Upper lobe of left lung (tissue), 6 donors: ENCODE measurements at regions not wholly inside any gene's neighbourhood (a gene's known extent, or its start where the extent isn't known, plus 50 kb on each side); places are given as distances from the start of the nearest gene placed in this dataset.
"Not testable (repeated sequence)": the region's sequence is repeated elsewhere in the genome, so short reads cannot be mapped to it uniquely, and the experiment has no call there.

ENCODE experiments used
- ATAC-seq, 2 donors: fragments of 200-7000 bp; cut with Tn5 transposase; one replicate each; pipeline ENCODE4 v1.9.1; 2022; ENCODE audit warnings: mild to moderate bottlenecking in 2 of 2, moderate library complexity in 2 of 2; ENCODE audit not compliant: low FRiP score in 2 of 2
- DNase-seq, 2 donors: peaks; one replicate each; pipeline ENCODE4 v3.0.0-alpha.2; 2019 to 2020
- H3K27ac ChIP-seq, 4 donors: fragments of 200-600 bp; sonication (generic); one replicate each; pipeline ENCODE4 v1.5.1; 2016 to 2019
- H3K27me3 ChIP-seq, 4 donors: fragments of 200-600 bp; sonication (generic); one replicate each; pipeline ENCODE4 v1.5.1; 2017 to 2019
- H3K36me3 ChIP-seq, 4 donors: fragments of 200-600 bp; sonication (generic); one replicate each; pipeline ENCODE4 v1.5.1; 2016 to 2019
- H3K4me1 ChIP-seq, 4 donors: fragments of 200-600 bp; sonication (generic); one replicate each; pipeline ENCODE4 v1.5.1; 2018 to 2019
- H3K4me3 ChIP-seq, 4 donors: fragments of 200-600 bp; sonication (generic); one replicate each; pipeline ENCODE4 v1.5.1; 2017 to 2019; ENCODE audit warnings: mild to moderate bottlenecking in 2 of 4, moderate library complexity in 1 of 4
- H3K9me3 ChIP-seq, 4 donors: fragments of 200-600 bp; sonication (generic); one replicate each; pipeline ENCODE4 v1.5.1; 2018 to 2019
- EP300 ChIP-seq, 4 donors: sonication (generic); formaldehyde crosslinking; IDR thresholded peaks; one replicate each; pipeline ENCODE4 v1.5.1; 2017; ENCODE audit warnings: antibody characterized with exemption in 4 of 4, control low read depth in 2 of 4
- POLR2A ChIP-seq, 4 donors: fragments of 450-650 bp; IDR thresholded peaks; one replicate each; pipeline ENCODE4 v1.5.1; 2016 to 2017; ENCODE audit warnings: antibody characterized with exemption in 4 of 4, mild to moderate bottlenecking in 2 of 4
- POLR2AphosphoS5 ChIP-seq, 2 donors: sonication (generic); formaldehyde crosslinking; IDR thresholded peaks; one replicate each; pipeline ENCODE4 v1.5.1; 2017; ENCODE audit warnings: antibody characterized with exemption in 2 of 2
- WGBS, 2 donors: methylation state at CpG; one replicate each; pipeline ENCODE4 v1.1.5; 2017 to 2018; 5-methylcytosine and 5-hydroxymethylcytosine counted together
- TF ChIP-seq, protein P1 (sequence below), 6 experiments: fragments of 450-650 bp in 4 of 6; fragments of 200-600 bp in 2 of 6; sonication (generic) in 2 of 6; IDR thresholded peaks; one replicate each; pipeline ENCODE4 v1.5.1; 2016 to 2019; ENCODE audit warnings: antibody characterized with exemption in 6 of 6
- donor health status: DM: no; HTN: no; CAD: no; lungs with moderate emphysema.
- donor health status: DM: no; HTN: yes; CAD: no; lungs with severe emphysema.

DNA sequence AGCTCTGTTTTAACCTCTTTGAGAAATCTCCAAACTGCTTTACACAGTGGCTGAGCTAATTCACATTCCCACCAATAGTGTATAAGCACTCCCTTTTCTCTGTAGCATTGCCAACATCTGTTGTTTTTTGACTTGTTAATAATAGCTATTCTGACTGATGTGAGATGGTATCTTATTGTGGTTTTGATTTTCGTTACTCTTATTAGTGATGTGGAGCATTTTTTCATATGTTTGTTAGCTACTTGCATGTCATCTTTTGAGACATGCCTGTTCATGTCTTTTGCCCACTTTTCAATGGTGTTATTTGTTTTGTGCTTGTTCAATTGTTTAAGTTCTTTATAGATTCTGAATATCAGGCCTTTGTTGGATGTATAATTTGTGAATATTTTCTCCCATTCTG lies 225.2 kb upstream of the TRPC7 start:
- no peaks in the 10 kb centered on the region for H3K36me3 ChIP-seq
- 58 to 61% methylated on average over 1 of the region's 1 CpG for WGBS, 2 donors
- H3K4me3 ChIP-seq = no peak overlapping the region
- TF ChIP-seq, protein P1, sequence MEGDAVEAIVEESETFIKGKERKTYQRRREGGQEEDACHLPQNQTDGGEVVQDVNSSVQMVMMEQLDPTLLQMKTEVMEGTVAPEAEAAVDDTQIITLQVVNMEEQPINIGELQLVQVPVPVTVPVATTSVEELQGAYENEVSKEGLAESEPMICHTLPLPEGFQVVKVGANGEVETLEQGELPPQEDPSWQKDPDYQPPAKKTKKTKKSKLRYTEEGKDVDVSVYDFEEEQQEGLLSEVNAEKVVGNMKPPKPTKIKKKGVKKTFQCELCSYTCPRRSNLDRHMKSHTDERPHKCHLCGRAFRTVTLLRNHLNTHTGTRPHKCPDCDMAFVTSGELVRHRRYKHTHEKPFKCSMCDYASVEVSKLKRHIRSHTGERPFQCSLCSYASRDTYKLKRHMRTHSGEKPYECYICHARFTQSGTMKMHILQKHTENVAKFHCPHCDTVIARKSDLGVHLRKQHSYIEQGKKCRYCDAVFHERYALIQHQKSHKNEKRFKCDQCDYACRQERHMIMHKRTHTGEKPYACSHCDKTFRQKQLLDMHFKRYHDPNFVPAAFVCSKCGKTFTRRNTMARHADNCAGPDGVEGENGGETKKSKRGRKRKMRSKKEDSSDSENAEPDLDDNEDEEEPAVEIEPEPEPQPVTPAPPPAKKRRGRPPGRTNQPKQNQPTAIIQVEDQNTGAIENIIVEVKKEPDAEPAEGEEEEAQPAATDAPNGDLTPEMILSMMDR (IDR thresholded peaks at IDR 0.05) = no peak
- TF ChIP-seq POLR2A (IDR thresholded peaks at IDR 0.05) (no peak), EP300 (IDR thresholded peaks at IDR 0.05) (no peak), POLR2AphosphoS5 (IDR thresholded peaks at IDR 0.05) (no peak)
- no peak for DNase-seq
- no peak for ATAC-seq
- no peak overlapping the region for H3K27ac ChIP-seq
- H3K4me1 ChIP-seq = no peaks in the 10 kb centered on the region
- H3K9me3 ChIP-seq = no peaks in the 10 kb centered on the region
- H3K27me3 ChIP-seq = no peaks in the 10 kb centered on the region

DNA sequence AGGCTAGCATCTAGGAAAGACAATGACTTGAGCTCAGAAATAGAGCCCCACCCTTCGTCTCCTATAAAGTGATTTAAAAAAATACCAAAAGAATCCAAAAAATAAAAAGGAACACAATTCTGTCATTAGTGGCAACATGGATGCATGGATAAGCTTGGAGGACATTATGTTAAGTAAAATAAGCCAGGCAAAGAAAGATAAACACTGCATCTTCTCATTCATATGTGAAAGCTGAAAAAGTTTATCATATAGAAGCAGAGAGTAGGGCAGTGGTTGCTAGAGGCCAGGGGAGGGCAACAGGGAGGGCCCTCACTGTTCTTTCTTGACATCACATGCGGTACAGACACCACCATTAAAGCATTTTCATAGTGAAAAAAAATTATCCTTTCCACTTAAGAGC lies 220.9 kb upstream of the TRPC7 start:
- H3K4me1 ChIP-seq = no peaks in the 10 kb centered on the region
- TF ChIP-seq POLR2AphosphoS5 (IDR thresholded peaks at IDR 0.05) = no peak
- TF ChIP-seq, protein P1 (IDR thresholded peaks at IDR 0.05) = no peak
- no peak for TF ChIP-seq EP300 (IDR thresholded peaks at IDR 0.05)
- TF ChIP-seq POLR2A (IDR thresholded peaks at IDR 0.05) = no peak
- no peaks in the 10 kb centered on the region for H3K27me3 ChIP-seq
- H3K27ac ChIP-seq = no peak overlapping the region
- no peaks in the 10 kb centered on the region for H3K9me3 ChIP-seq
- no peak for DNase-seq
- 77 to 80% methylated on average over 2 of the region's 2 CpGs for whole genome bisulfite sequencing, 2 donors
- H3K4me3 ChIP-seq = no peak overlapping the region
- H3K36me3 ChIP-seq = no peaks in the 10 kb centered on the region
- ATAC-seq = no peak

DNA sequence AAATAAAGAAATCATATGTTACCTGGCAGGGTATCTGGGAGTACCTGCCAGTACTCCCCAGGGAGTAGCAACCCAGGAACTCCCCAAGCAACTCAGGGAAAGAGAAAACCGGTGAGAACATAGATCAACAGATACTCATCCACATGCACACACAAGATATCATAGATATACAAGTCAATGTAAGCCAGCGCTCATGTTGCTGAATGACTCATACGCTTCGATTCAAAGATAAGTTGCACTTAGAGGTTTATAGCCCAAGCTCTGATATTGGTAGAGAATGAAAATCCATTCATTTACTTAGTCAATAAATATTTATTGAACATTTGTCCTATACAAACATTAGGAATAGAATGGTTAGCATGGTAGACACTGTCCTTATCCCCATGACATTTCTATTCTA lies 219.1 kb upstream of the TRPC7 start:
- DNase-seq = no peak
- 87 to 88% methylated on average over 4 of the region's 4 CpGs for WGBS, 2 donors
- Histone ChIP-seq H3K36me3 (no peaks in the 10 kb centered on the region), H3K9me3 (no peaks in the 10 kb centered on the region), H3K4me3 (no peak overlapping the region), H3K27me3 (no peaks in the 10 kb centered on the region), H3K4me1 (no peaks in the 10 kb centered on the region), H3K27ac (no peak overlapping the region)
- TF ChIP-seq POLR2A (IDR thresholded peaks at IDR 0.05) (no peak), EP300 (IDR thresholded peaks at IDR 0.05) (no peak), POLR2AphosphoS5 (IDR thresholded peaks at IDR 0.05) (no peak)
- TF ChIP-seq, protein P1 (IDR thresholded peaks at IDR 0.05) = no peak
- no peak for ATAC-seq

DNA sequence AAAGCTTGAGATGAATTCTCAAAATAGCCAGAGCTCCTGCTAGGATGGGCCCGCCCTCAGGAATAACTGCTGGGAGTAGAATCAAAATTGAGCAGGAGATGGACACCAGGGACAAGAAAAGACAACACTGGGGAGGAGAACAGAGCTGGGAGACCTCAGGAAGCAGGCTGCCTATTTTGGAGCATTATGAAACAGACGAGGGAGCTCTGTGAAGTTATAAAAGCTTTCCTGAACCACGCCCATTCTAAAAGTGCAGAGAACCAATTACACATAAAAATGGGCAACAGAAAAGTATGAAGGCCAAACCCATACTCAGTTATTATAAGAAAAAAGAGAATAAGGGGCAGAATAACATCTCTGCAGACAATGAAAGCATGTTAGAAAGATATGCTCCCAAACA lies 213.9 kb upstream of the TRPC7 start:
- TF ChIP-seq EP300 (IDR thresholded peaks at IDR 0.05) = no peak
- TF ChIP-seq, protein P1 (IDR thresholded peaks at IDR 0.05) = no peak
- no peak for TF ChIP-seq POLR2A (IDR thresholded peaks at IDR 0.05)
- Histone ChIP-seq H3K4me3 (no peak overlapping the region), H3K27ac (no peak overlapping the region), H3K9me3 (no peaks in the 10 kb centered on the region), H3K27me3 (no peaks in the 10 kb centered on the region), H3K36me3 (no peaks in the 10 kb centered on the region), H3K4me1 (no peaks in the 10 kb centered on the region)
- ATAC-seq = no peak
- WGBS, 2 donors = 60 to 65% methylated on average over 3 of the region's 3 CpGs
- no peak for DNase-seq

DNA sequence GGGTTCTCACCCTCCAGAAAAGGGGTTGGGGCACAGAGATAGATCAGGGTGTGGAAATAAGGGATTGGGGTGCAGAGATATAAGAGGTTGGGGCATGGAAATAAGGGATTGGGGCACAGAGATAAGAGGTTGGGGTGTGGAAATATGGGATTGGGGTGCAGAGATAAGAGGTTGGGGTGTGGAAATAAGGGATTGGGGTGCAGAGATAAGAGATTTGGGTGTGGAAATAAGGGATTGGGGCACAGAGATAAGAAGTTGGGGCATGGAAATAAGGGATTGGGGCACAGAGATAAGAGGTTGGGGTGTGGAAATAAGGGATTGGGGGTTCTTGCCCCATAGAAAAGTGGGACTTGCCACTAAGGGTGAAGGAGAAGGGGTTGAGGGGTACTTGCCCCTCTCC lies 204.5 kb upstream of the TRPC7 start:
- not testable (repeated sequence) for H3K36me3 ChIP-seq, H3K27ac ChIP-seq, H3K9me3 ChIP-seq, H3K4me1 ChIP-seq, ATAC-seq, DNase-seq, H3K27me3 ChIP-seq, H3K4me3 ChIP-seq

DNA sequence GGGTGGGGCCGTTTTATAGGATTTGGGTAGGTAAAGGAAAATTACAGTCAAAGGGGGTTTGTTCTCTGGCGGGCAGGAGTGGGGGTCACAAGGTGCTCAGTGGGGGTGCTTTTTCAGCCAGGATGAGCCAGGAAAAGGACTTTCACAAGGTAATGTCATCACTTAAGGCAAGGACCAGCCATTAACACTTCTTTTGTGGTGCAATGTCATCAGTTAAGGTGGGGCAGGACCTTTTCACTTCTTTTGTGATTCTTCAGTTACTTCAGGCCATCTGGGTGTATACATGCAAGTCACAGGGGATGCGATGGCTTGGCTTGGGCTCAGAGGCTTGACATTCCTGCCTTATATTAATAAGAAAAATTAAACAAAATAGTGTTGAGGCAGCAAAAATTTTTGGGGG lies 200.1 kb upstream of the TRPC7 start:
- not testable (repeated sequence) for ATAC-seq, H3K36me3 ChIP-seq, H3K9me3 ChIP-seq, H3K27me3 ChIP-seq, H3K27ac ChIP-seq, H3K4me1 ChIP-seq, DNase-seq, H3K4me3 ChIP-seq
- 55 to 60% methylated on average over 3 of the region's 3 CpGs for WGBS, 2 donors

DNA sequence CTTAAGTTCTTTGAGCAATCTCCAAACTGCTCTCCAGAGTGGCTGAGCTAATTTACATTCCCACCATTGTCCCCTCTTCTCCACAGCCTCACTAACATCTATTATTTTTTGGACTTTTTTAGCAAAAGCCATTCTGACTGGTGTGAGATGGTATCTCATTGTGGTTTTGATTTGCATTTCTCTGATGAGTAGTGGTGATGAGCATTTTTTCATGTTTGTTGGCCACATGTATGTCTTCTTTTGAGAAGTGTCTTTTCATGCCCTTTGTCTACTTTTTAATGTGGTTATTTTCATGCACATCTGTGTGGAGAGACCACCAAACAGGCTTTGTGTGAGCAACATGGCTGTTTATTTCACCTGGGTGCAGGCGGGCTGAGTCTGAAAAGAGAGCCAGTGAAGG lies 199.7 kb upstream of the TRPC7 start:
- 79 to 93% methylated on average over 1 of the region's 1 CpG for WGBS, 2 donors
- not testable (repeated sequence) for H3K9me3 ChIP-seq, H3K4me3 ChIP-seq, ATAC-seq, H3K36me3 ChIP-seq, H3K27ac ChIP-seq, DNase-seq, H3K4me1 ChIP-seq, H3K27me3 ChIP-seq

DNA sequence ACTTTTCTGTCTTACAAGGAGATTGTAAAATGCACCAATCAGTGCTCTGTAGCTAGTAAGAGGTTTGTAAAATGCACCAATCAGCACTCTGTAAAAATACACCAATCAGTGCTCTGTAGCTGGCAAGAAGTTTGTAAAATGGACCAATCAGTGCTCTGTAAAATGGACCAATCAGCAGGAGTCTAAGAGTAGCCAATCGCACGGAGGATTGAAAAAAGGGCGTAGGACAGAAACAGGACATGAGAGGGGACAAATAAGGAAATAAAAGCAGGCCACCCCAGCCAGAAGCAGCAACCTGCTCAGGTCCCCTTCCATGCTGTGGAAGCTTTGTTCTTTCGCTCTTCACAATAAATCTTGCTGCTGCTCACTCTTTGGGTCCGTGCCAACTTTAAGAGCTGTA lies 199.1 kb upstream of the TRPC7 start:
- not testable (repeated sequence) for H3K4me3 ChIP-seq, H3K36me3 ChIP-seq, ATAC-seq, H3K9me3 ChIP-seq, H3K27me3 ChIP-seq, H3K4me1 ChIP-seq, H3K27ac ChIP-seq, DNase-seq
- 88 to 93% methylated on average over 5 of the region's 5 CpGs for WGBS, 2 donors
